ENCODE measurements at regions not wholly inside any gene's neighbourhood (a gene's known extent, or its start where the extent isn't known, plus 50 kb on each side); places are given as distances from the start of the nearest gene placed in this dataset.

GRCh38 chr13:76454991-76455390 is 431.2 kb downstream of the KCTD12 start:
- intact Hi-C loops (cut with DNase I) = no loop called here
- no peak for FAIRE-seq
- no peaks in the 10 kb centered on the region for H3K4me1 ChIP-seq (ENCODE audit: control insufficient read depth in 2 of 3, insufficient read depth in 2 of 3, low read depth in 1 of 3, low read length in 3 of 3)
- H3K9me3 ChIP-seq (ENCODE audit: control insufficient read depth in 2 of 3, insufficient read depth in 1 of 3, low read length in 3 of 3) = peaks cover 0 to 18% (median 0%) of the 10 kb centered on the region in 3 donors
- no peak overlapping the region for H3K4me3 ChIP-seq (ENCODE audit: low read length in 3 of 3)
- no peaks in the 10 kb centered on the region for H3K27me3 ChIP-seq (ENCODE audit: control insufficient read depth, insufficient read depth, low read length)
- no peak overlapping the region for H3K27ac ChIP-seq (ENCODE audit: low read depth in 2 of 2, low read length in 2 of 2)
- no peaks in the 10 kb centered on the region for H3K36me3 ChIP-seq (ENCODE audit: control insufficient read depth in 2 of 3, insufficient read depth in 3 of 3, low read length in 3 of 3)
- no peak for DNase-seq
- no peak overlapping the region for H3K9ac ChIP-seq (ENCODE audit: low read length in 3 of 3)
- TF ChIP-seq CTCF (IDR thresholded peaks at IDR 0.05; ENCODE audit: borderline replicate concordance, extremely low read depth, insufficient read depth) = no peak

GRCh38 chr13:76449716-76450115 is 436.5 kb downstream of the KCTD12 start:
- H3K4me1 ChIP-seq (ENCODE audit: control insufficient read depth in 2 of 3, insufficient read depth in 2 of 3, low read depth in 1 of 3, low read length in 3 of 3) = no peaks in the 10 kb centered on the region
- H3K36me3 ChIP-seq (ENCODE audit: control insufficient read depth in 2 of 3, insufficient read depth in 3 of 3, low read length in 3 of 3) = no peaks in the 10 kb centered on the region
- no peak overlapping the region for H3K9ac ChIP-seq (ENCODE audit: low read length in 3 of 3)
- H3K9me3 ChIP-seq (ENCODE audit: control insufficient read depth in 2 of 3, insufficient read depth in 1 of 3, low read length in 3 of 3) = peaks cover 0 to 18% (median 0%) of the 10 kb centered on the region in 3 donors
- no peak for TF ChIP-seq CTCF (IDR thresholded peaks at IDR 0.05; ENCODE audit: borderline replicate concordance, extremely low read depth, insufficient read depth)
- FAIRE-seq = no peak
- H3K4me3 ChIP-seq (ENCODE audit: low read length in 3 of 3) = no peak overlapping the region
- H3K27me3 ChIP-seq (ENCODE audit: control insufficient read depth, insufficient read depth, low read length) = no peaks in the 10 kb centered on the region
- DNase-seq = no peak
- no peak overlapping the region for H3K27ac ChIP-seq (ENCODE audit: low read depth in 2 of 2, low read length in 2 of 2)
- intact Hi-C loops (cut with DNase I) = no loop called here

GRCh38 chr13:76446191-76446590 is 440.0 kb downstream of the KCTD12 start:
- Histone ChIP-seq H3K27me3 (ENCODE audit: control insufficient read depth, insufficient read depth, low read length) (no peaks in the 10 kb centered on the region), H3K36me3 (ENCODE audit: control insufficient read depth in 2 of 3, insufficient read depth in 3 of 3, low read length in 3 of 3) (no peaks in the 10 kb centered on the region), H3K4me3 (ENCODE audit: low read length in 3 of 3) (no peak overlapping the region), H3K4me1 (ENCODE audit: control insufficient read depth in 2 of 3, insufficient read depth in 2 of 3, low read depth in 1 of 3, low read length in 3 of 3) (no peaks in the 10 kb centered on the region), H3K9ac (ENCODE audit: low read length in 3 of 3) (no peak overlapping the region), H3K27ac (ENCODE audit: low read depth in 2 of 2, low read length in 2 of 2) (no peak overlapping the region), H3K9me3 (ENCODE audit: control insufficient read depth in 2 of 3, insufficient read depth in 1 of 3, low read length in 3 of 3) (no peaks in the 10 kb centered on the region)
- no peak for TF ChIP-seq CTCF (IDR thresholded peaks at IDR 0.05; ENCODE audit: borderline replicate concordance, extremely low read depth, insufficient read depth)
- no peak for DNase-seq
- intact Hi-C loops (cut with DNase I) = no loop called here
- no peak for FAIRE-seq

GRCh38 chr13:76440568-76440967 is 445.6 kb downstream of the KCTD12 start:
- no peaks in the 10 kb centered on the region for H3K4me1 ChIP-seq (ENCODE audit: control insufficient read depth in 2 of 3, insufficient read depth in 2 of 3, low read depth in 1 of 3, low read length in 3 of 3)
- FAIRE-seq (no peak), DNase-seq (no peak)
- intact Hi-C loops (cut with DNase I) = no loop called here
- no peaks in the 10 kb centered on the region for H3K36me3 ChIP-seq (ENCODE audit: control insufficient read depth in 2 of 3, insufficient read depth in 3 of 3, low read length in 3 of 3)
- no peaks in the 10 kb centered on the region for H3K9me3 ChIP-seq (ENCODE audit: control insufficient read depth in 2 of 3, insufficient read depth in 1 of 3, low read length in 3 of 3)
- H3K4me3 ChIP-seq (ENCODE audit: low read length in 3 of 3) = no peak overlapping the region
- H3K27me3 ChIP-seq (ENCODE audit: control insufficient read depth, insufficient read depth, low read length) = no peaks in the 10 kb centered on the region
- no peak overlapping the region for H3K9ac ChIP-seq (ENCODE audit: low read length in 3 of 3)
- H3K27ac ChIP-seq (ENCODE audit: low read depth in 2 of 2, low read length in 2 of 2) = no peak overlapping the region
- no peak for TF ChIP-seq CTCF (IDR thresholded peaks at IDR 0.05; ENCODE audit: borderline replicate concordance, extremely low read depth, insufficient read depth)

All from kidney (tissue), 13 donors.